HepG2 (cell line): ENCODE measurements at regions not wholly inside any gene's neighbourhood (a gene's known extent, or its start where the extent isn't known, plus 50 kb on each side); places are given as distances from the start of the nearest gene placed in this dataset.

Source experiments
- EZH2 ChIP-seq: conservative IDR thresholded peaks from 2 replicates; pipeline ENCODE4 v1.6.1; 2012; ENCODE audit warnings: mild to moderate bottlenecking, low read depth, low read length, moderate library complexity
- HMGA1 ChIP-seq: sonication (generic); formaldehyde crosslinking; conservative IDR thresholded peaks from 2 replicates; pipeline ENCODE4 v1.4.0; 2020; ENCODE audit warnings: missing genetic modification reagents
- KDM6A ChIP-seq: IDR thresholded peaks from 2 replicates; pipeline ENCODE4 v1.6.1; 2016; ENCODE audit warnings: low read depth
- POGZ ChIP-seq: sonication (generic); formaldehyde crosslinking; IDR thresholded peaks from 2 replicates; pipeline ENCODE4 v1.4.0; 2020; ENCODE audit warnings: mild to moderate bottlenecking, missing genetic modification reagents
- POLR2A ChIP-seq, 2 experiments: IDR thresholded peaks; 2 replicates each; pipeline ENCODE4 v1.6.1; 2011; ENCODE audit warnings: low read depth in 2 of 2, low read length in 2 of 2, mild to moderate bottlenecking in 1 of 2, moderate library complexity in 1 of 2; ENCODE audit not compliant: insufficient read depth in 1 of 2
- SATB2 ChIP-seq: sonication (generic); formaldehyde crosslinking; IDR thresholded peaks from 2 replicates; pipeline ENCODE4 v1.5.0; 2020; ENCODE audit warnings: missing genetic modification reagents
- SMARCE1 ChIP-seq: fragments of 450-650 bp; IDR thresholded peaks from 2 replicates; pipeline ENCODE4 v1.6.1; 2017; ENCODE audit warnings: borderline replicate concordance
- SOX13 ChIP-seq, 3 experiments: fragments of 450-650 bp in 1 of 3; sonication (generic) in 1 of 3; formaldehyde crosslinking in 1 of 3; IDR thresholded peaks in 2 of 3; conservative IDR thresholded peaks in 1 of 3; 2 replicates each; pipeline versions ENCODE4 v1.5.0 to v1.6.1; 2016 to 2020; ENCODE audit warnings: antibody characterized with exemption in 1 of 3, mild to moderate bottlenecking in 1 of 3, missing compliant biosample characterization in 1 of 3, missing genetic modification reagents in 1 of 3, moderate library complexity in 1 of 3
- TCF12 ChIP-seq, 2 experiments: fragments of 450-650 bp in 1 of 2; sonication (generic) in 1 of 2; formaldehyde crosslinking in 1 of 2; IDR thresholded peaks; 2 replicates each; pipeline versions ENCODE4 v1.6.1 to v1.8.0; 2017 to 2022; ENCODE audit warnings: antibody characterized with exemption in 1 of 2, mild to moderate bottlenecking in 1 of 2, missing genetic modification reagents in 1 of 2, moderate library complexity in 1 of 2
- ZNF709 ChIP-seq: sonication (generic); formaldehyde crosslinking; IDR thresholded peaks from 2 replicates; pipeline ENCODE4 v1.5.0; 2020; ENCODE audit warnings: mild to moderate bottlenecking, missing genetic modification reagents
- ZNF775 ChIP-seq: sonication (generic); formaldehyde crosslinking; IDR thresholded peaks from 2 replicates; pipeline ENCODE4 v1.4.0; 2020; ENCODE audit warnings: missing genetic modification reagents, mild to moderate bottlenecking, moderate library complexity, borderline replicate concordance
- TF ChIP-seq, protein P1 (sequence below): sonication (generic); formaldehyde crosslinking; IDR thresholded peaks from 2 replicates; pipeline ENCODE4 v1.9.0; 2022; ENCODE audit warnings: low read depth, missing genetic modification reagents
- TF ChIP-seq, protein P2 (sequence below): sonication (generic); formaldehyde crosslinking; conservative IDR thresholded peaks from 2 replicates; pipeline ENCODE4 v1.4.0; 2020; ENCODE audit warnings: missing genetic modification reagents
- TF ChIP-seq, protein P3 (sequence below): IDR thresholded peaks from 2 replicates; pipeline ENCODE4 v1.6.1; 2016; ENCODE audit warnings: mild to moderate bottlenecking, missing biosample characterization, missing genetic modification reagents

DNA sequence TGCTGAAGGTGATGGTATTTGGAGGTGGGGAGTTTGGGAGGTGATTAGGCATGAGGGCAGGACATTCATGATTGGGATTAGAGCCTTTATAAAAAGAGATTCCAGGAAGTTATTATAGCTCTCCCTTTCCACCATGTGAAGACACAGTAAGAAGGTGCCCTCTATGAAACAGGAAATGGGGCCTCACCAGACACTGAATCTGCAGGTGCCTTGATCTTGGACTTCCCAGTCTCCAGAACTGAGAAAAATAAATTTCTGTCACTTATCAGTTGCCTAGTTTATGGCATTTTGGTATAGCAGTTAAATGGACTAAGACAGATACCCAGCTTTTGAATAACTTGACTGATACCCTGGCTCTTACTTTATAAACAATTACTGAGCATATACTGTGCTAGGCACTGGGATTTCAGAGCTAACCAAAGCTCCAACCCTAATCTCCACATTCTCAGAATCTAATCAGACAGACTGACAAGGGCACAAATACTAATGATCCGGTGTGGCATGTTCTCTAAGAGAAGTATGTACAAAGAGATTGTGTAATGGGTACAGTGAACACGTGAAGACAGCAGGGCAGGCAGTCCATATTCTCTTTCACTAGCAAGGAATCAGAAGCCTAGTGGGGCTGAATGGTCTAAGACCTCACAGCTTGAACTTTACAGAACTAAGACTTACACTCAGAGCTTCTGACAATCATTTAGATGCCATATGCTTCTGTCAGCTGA, 343.1 kb downstream of the WDR72 start (continued):
- TF ChIP-seq POGZ (CRISPR knock-in tag) (no peak), EZH2 (no peak), ZNF775 (CRISPR knock-in tag) (no peak), SOX13 (IDR thresholded peaks at IDR 0.05) (no peak), SOX13 (CRISPR knock-in tag; conservative IDR thresholded peaks at IDR 0.05 in 1 of 2, IDR thresholded peaks at IDR 0.05 in 1 of 2) (peak in 1 of 2 experiments; percentile 27; a peak in 1 of 4 replicates), TCF12 (IDR thresholded peaks at IDR 0.05) (no peak), TCF12 (CRISPR knock-in tag; IDR thresholded peaks at IDR 0.05) (no peak), KDM6A (CRISPR knock-in tag) (no peak), POLR2A (IDR thresholded peaks at IDR 0.05; ENCODE audit: insufficient read depth in 1 of 2, low read depth in 2 of 2, low read length in 2 of 2) (no peak), HMGA1 (CRISPR knock-in tag) (no peak), ZNF709 (CRISPR knock-in tag) (no peak), SATB2 (CRISPR knock-in tag) (no peak), SMARCE1 (no peak)
- TF ChIP-seq, protein P1, sequence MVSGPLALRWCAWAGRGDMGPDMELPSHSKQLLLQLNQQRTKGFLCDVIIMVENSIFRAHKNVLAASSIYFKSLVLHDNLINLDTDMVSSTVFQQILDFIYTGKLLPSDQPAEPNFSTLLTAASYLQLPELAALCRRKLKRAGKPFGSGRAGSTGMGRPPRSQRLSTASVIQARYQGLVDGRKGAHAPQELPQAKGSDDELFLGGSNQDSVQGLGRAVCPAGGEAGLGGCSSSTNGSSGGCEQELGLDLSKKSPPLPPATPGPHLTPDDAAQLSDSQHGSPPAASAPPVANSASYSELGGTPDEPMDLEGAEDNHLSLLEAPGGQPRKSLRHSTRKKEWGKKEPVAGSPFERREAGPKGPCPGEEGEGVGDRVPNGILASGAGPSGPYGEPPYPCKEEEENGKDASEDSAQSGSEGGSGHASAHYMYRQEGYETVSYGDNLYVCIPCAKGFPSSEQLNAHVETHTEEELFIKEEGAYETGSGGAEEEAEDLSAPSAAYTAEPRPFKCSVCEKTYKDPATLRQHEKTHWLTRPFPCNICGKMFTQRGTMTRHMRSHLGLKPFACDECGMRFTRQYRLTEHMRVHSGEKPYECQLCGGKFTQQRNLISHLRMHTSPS (CRISPR knock-in tag) = no peak
- TF ChIP-seq, protein P2, sequence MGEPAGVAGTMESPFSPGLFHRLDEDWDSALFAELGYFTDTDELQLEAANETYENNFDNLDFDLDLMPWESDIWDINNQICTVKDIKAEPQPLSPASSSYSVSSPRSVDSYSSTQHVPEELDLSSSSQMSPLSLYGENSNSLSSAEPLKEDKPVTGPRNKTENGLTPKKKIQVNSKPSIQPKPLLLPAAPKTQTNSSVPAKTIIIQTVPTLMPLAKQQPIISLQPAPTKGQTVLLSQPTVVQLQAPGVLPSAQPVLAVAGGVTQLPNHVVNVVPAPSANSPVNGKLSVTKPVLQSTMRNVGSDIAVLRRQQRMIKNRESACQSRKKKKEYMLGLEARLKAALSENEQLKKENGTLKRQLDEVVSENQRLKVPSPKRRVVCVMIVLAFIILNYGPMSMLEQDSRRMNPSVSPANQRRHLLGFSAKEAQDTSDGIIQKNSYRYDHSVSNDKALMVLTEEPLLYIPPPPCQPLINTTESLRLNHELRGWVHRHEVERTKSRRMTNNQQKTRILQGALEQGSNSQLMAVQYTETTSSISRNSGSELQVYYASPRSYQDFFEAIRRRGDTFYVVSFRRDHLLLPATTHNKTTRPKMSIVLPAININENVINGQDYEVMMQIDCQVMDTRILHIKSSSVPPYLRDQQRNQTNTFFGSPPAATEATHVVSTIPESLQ = no peak
- TF ChIP-seq, protein P3, sequence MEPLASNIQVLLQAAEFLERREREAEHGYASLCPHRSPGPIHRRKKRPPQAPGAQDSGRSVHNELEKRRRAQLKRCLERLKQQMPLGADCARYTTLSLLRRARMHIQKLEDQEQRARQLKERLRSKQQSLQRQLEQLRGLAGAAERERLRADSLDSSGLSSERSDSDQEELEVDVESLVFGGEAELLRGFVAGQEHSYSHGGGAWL (CRISPR knock-in tag) = no peak
- TF ChIP-seq, all 625 proteins: peak for 13
